Neural cell (in vitro differentiated cells): ENCODE measurements at regions not wholly inside any gene's neighbourhood (a gene's known extent, or its start where the extent isn't known, plus 50 kb on each side); places are given as distances from the start of the nearest gene placed in this dataset.

ENCODE experiments used
- EP300 ChIP-seq: fragments of 450-650 bp; conservative IDR thresholded peaks from 2 replicates; pipeline ENCODE4 v1.6.1; 2014; ENCODE audit warnings: antibody characterized with exemption, mild to moderate bottlenecking, moderate library complexity; ENCODE audit not compliant: poor library complexity, severe bottlenecking
- EZH2 ChIP-seq: fragments of 200-600, 300-800 bp; shearing (Covaris generic), sonication (generic); IDR thresholded peaks from 2 replicates; pipeline ENCODE4 v1.6.1; 2014; ENCODE audit warnings: antibody characterized with exemption, low read length, borderline replicate concordance, mild to moderate bottlenecking; ENCODE audit not compliant: insufficient read depth, poor library complexity, severe bottlenecking
- MXI1 ChIP-seq: fragments of 450-650 bp; conservative IDR thresholded peaks from 2 replicates; pipeline ENCODE4 v1.6.1; 2014; ENCODE audit warnings: antibody characterized with exemption, mild to moderate bottlenecking; ENCODE audit not compliant: poor library complexity, severe bottlenecking
- POLR2AphosphoS5 ChIP-seq: IDR thresholded peaks from 2 replicates; pipeline ENCODE4 v1.6.1; 2012
- RAD21 ChIP-seq: fragments of 450-650 bp; conservative IDR thresholded peaks from 2 replicates; pipeline ENCODE4 v1.6.1; 2014; ENCODE audit warnings: antibody characterized with exemption, mild to moderate bottlenecking, moderate library complexity
- REST ChIP-seq: IDR thresholded peaks from 2 replicates; pipeline ENCODE4 v1.6.1; 2012; ENCODE audit warnings: borderline replicate concordance
- SMC3 ChIP-seq: fragments of 450-650 bp; conservative IDR thresholded peaks from 2 replicates; pipeline ENCODE4 v1.6.1; 2014; ENCODE audit warnings: antibody characterized with exemption, mild to moderate bottlenecking, moderate library complexity; ENCODE audit not compliant: poor library complexity
- TAF1 ChIP-seq: IDR thresholded peaks from 2 replicates; pipeline ENCODE4 v1.6.1; 2012; ENCODE audit warnings: low read depth
- TF ChIP-seq, protein P1 (sequence below): fragments of 450-650 bp; IDR thresholded peaks from 2 replicates; pipeline ENCODE4 v1.5.1; 2014; ENCODE audit warnings: antibody characterized with exemption, mild to moderate bottlenecking, moderate library complexity; ENCODE audit not compliant: poor library complexity, severe bottlenecking

- TF ChIP-seq, protein P1, sequence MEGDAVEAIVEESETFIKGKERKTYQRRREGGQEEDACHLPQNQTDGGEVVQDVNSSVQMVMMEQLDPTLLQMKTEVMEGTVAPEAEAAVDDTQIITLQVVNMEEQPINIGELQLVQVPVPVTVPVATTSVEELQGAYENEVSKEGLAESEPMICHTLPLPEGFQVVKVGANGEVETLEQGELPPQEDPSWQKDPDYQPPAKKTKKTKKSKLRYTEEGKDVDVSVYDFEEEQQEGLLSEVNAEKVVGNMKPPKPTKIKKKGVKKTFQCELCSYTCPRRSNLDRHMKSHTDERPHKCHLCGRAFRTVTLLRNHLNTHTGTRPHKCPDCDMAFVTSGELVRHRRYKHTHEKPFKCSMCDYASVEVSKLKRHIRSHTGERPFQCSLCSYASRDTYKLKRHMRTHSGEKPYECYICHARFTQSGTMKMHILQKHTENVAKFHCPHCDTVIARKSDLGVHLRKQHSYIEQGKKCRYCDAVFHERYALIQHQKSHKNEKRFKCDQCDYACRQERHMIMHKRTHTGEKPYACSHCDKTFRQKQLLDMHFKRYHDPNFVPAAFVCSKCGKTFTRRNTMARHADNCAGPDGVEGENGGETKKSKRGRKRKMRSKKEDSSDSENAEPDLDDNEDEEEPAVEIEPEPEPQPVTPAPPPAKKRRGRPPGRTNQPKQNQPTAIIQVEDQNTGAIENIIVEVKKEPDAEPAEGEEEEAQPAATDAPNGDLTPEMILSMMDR = no peak
- no peak for TF ChIP-seq TAF1
- no peak for TF ChIP-seq EZH2
- TF ChIP-seq REST = no peak
- no peak for TF ChIP-seq MXI1
- no peak for TF ChIP-seq POLR2AphosphoS5
- TF ChIP-seq SMC3 = no peak
- TF ChIP-seq EP300 = no peak
- TF ChIP-seq RAD21 = no peak
These were observed 445.8 kb upstream of the ANKRD30A start for GRCh38 chr10:36679554-36679953.
